DOHH2 (cell line): ENCODE measurements at regions not wholly inside any gene's neighbourhood (a gene's known extent, or its start where the extent isn't known, plus 50 kb on each side); places are given as distances from the start of the nearest gene placed in this dataset.

Experiments
- CTCF ChIP-seq: fragments of 200-600 bp; sonication (generic); IDR thresholded peaks from one replicate; pipeline ENCODE4 v1.5.1; 2014; ENCODE audit warnings: antibody characterized with exemption, mild to moderate bottlenecking, low read depth, low read length; ENCODE audit not compliant: poor library complexity, severe bottlenecking
- EZH2phosphoT487 ChIP-seq: fragments of 200-600 bp; sonication (generic); IDR thresholded peaks from 2 replicates; pipeline ENCODE4 v1.6.1; 2017; ENCODE audit warnings: borderline replicate concordance, mild to moderate bottlenecking, antibody characterized with exemption, low read length, moderate library complexity, mixed read lengths

- no peak for TF ChIP-seq CTCF
- no peak for TF ChIP-seq EZH2phosphoT487
Observed at GRCh38 chr5:164346785-164347630, 841.6 kb downstream of the MAT2B start.
